Lower leg skin (tissue), 3 donors: ENCODE measurements at regions not wholly inside any gene's neighbourhood (a gene's known extent, or its start where the extent isn't known, plus 50 kb on each side); places are given as distances from the start of the nearest gene placed in this dataset.

Source experiments
- CTCF ChIP-seq, 3 donors: fragments of 450-650 bp; IDR thresholded peaks; one replicate each; pipeline ENCODE4 v1.5.1; 2016; ENCODE audit warnings: antibody characterized with exemption in 3 of 3, mild to moderate bottlenecking in 3 of 3, moderate library complexity in 2 of 3
- POLR2A ChIP-seq, 2 donors: fragments of 450-650 bp; IDR thresholded peaks; one replicate each; pipeline ENCODE4 v1.6.1; 2016 to 2017; ENCODE audit warnings: antibody characterized with exemption in 2 of 2, mild to moderate bottlenecking in 1 of 2, moderate library complexity in 1 of 2

- TF ChIP-seq CTCF (IDR thresholded peaks at IDR 0.05) (no peak), POLR2A (IDR thresholded peaks at IDR 0.05) (no peak)
Observed at GRCh38 chr13:99894840-99895443, 76.6 kb downstream of the ZIC5 start.
